Keratinocyte (primary cell): ENCODE measurements at regions not wholly inside any gene's neighbourhood (a gene's known extent, or its start where the extent isn't known, plus 50 kb on each side); places are given as distances from the start of the nearest gene placed in this dataset.

Experiments used
- DNase-seq: peaks from one replicate; pipeline ENCODE4 v3.0.0-alpha.2; 2011; ENCODE audit warnings: low read depth, missing footprints, low spot score
- FAIRE-seq: peaks from 2 replicates; lab custom pipeline; 2011; peaks lifted over from hg19 to GRCh38; lab: Jason Lieb, UNC
- H2AFZ ChIP-seq: 2 replicates; pipeline ENCODE4 v1.6.0; 2012; ENCODE audit warnings: low read length, control low read depth, inconsistent platforms; ENCODE audit not compliant: control insufficient read depth
- H3K27ac ChIP-seq: 2 replicates; pipeline ENCODE4 v1.5.1; 2011; ENCODE audit warnings: low read length; ENCODE audit not compliant: control insufficient read depth, insufficient read depth
- H3K27me3 ChIP-seq: 3 replicates; pipeline ENCODE4 v1.6.0; 2011; ENCODE audit warnings: low read length; ENCODE audit not compliant: control insufficient read depth, insufficient read depth; ENCODE audit errors: extremely low read depth
- H3K36me3 ChIP-seq, 2 experiments: 2 replicates in 1 of 2; 3 replicates in 1 of 2; pipeline ENCODE4 v1.5.1; 2011; ENCODE audit warnings: low read length in 2 of 2, mild to moderate bottlenecking in 1 of 2; ENCODE audit not compliant: control insufficient read depth in 2 of 2, insufficient read depth in 2 of 2; ENCODE audit errors: extremely low read depth in 1 of 2
- H3K4me1 ChIP-seq: 3 replicates; pipeline ENCODE4 v1.5.1; 2011; ENCODE audit warnings: low read length; ENCODE audit not compliant: control insufficient read depth, insufficient read depth; ENCODE audit errors: extremely low read depth
- H3K4me2 ChIP-seq: 3 replicates; pipeline ENCODE4 v1.6.0; 2011; ENCODE audit warnings: low read depth, low read length; ENCODE audit not compliant: control insufficient read depth, insufficient read depth; ENCODE audit errors: extremely low read depth
- H3K4me3 ChIP-seq, 3 experiments: fragments of 200-600 bp in 1 of 3; sonication (generic) in 1 of 3; 2 replicates in 2 of 3; 3 replicates in 1 of 3; pipeline ENCODE4 v1.5.1; 2011 to 2016; ENCODE audit warnings: low read length in 3 of 3, mild to moderate bottlenecking in 3 of 3, control low read depth in 2 of 3, inconsistent platforms in 1 of 3, low read depth in 1 of 3, mixed read lengths in 1 of 3, mixed run types in 1 of 3, moderate library complexity in 1 of 3; ENCODE audit not compliant: control insufficient read depth in 2 of 3, insufficient read depth in 2 of 3; ENCODE audit errors: extremely low read depth in 1 of 3
- H3K79me2 ChIP-seq: 2 replicates; pipeline ENCODE4 v1.6.0; 2012; ENCODE audit warnings: low read length; ENCODE audit not compliant: control insufficient read depth, insufficient read depth
- H3K9ac ChIP-seq: 3 replicates; pipeline ENCODE4 v1.6.0; 2011; ENCODE audit warnings: low read length; ENCODE audit not compliant: control insufficient read depth, insufficient read depth; ENCODE audit errors: extremely low read depth
- H3K9me1 ChIP-seq: 3 replicates; pipeline ENCODE4 v1.6.0; 2011; ENCODE audit warnings: low read length; ENCODE audit not compliant: control insufficient read depth, insufficient read depth; ENCODE audit errors: extremely low read depth
- H3K9me3 ChIP-seq: 2 replicates; pipeline ENCODE4 v1.5.1; 2012; ENCODE audit warnings: low read depth, low read length; ENCODE audit not compliant: control insufficient read depth
- H4K20me1 ChIP-seq: 3 replicates; pipeline ENCODE4 v1.6.0; 2011; ENCODE audit warnings: low read length; ENCODE audit not compliant: control insufficient read depth, insufficient read depth; ENCODE audit errors: extremely low read depth
- CTCF ChIP-seq, 3 experiments: IDR thresholded peaks in 1 of 3; conservative IDR thresholded peaks in 1 of 3; optimal IDR thresholded peaks in 1 of 3; 2 replicates in 2 of 3; 3 replicates in 1 of 3; pipeline versions ENCODE3 to v1.5.1; 2011; ENCODE audit warnings: low read length in 3 of 3, mild to moderate bottlenecking in 3 of 3, moderate library complexity in 2 of 3, control low read depth in 1 of 3, inconsistent platforms in 1 of 3; ENCODE audit not compliant: insufficient read depth in 2 of 3; ENCODE audit errors: extremely low read depth in 1 of 3
- EZH2 ChIP-seq: IDR thresholded peaks from one replicate; pipeline ENCODE4 v1.6.1; 2012; ENCODE audit warnings: inconsistent platforms, mild to moderate bottlenecking, low read length, moderate library complexity
- dilution Hi-C: fragments of 300-500 bp; cut with MboI; formaldehyde crosslinking; loops from one replicate; pipeline ENCODE4 v1.7.0; 2020; ENCODE audit warnings: low sequenced_read_pairs; ENCODE audit not compliant: extremely low pct_ligation_motif_present

DNA sequence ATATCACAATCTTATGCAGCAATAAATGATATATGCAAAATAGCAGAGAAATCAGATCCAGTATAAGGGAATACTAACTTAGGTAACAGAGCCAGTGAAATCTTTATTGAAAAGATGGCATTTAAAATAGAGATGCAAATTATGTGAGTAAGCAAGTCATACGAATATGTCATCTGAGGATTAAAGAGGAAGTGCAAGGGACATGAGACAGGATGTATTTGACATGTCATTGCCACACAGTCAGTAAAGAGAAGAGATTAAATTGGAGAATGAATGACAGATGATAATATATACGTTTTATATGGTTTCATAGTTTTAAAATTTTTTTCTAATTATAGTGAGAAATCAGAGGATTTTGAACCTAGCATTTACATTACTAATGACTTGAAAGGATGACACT is 426.4 kb downstream of the SLITRK5 start:
- H4K20me1 ChIP-seq, result no peaks in the 10 kb centered on the region
- no peak overlapping the region for H3K4me2 ChIP-seq
- H2AFZ ChIP-seq, result no peak overlapping the region
- TF ChIP-seq EZH2 (no peak), CTCF (optimal IDR thresholded peaks at IDR 0.05 in 1 of 3, IDR thresholded peaks at IDR 0.05 in 1 of 3, conservative IDR thresholded peaks at IDR 0.05 in 1 of 3; ENCODE audit: extremely low read depth in 1 of 3, insufficient read depth in 2 of 3, low read length in 3 of 3) (no peak)
- H3K36me3 ChIP-seq, result no peaks in the 10 kb centered on the region
- no peak overlapping the region for H3K9ac ChIP-seq
- H3K4me3 ChIP-seq, result no peak overlapping the region
- no peaks in the 10 kb centered on the region for H3K79me2 ChIP-seq
- no peak for FAIRE-seq
- no peak overlapping the region for H3K27ac ChIP-seq
- dilution Hi-C loops, result no loop called here
- no peaks in the 10 kb centered on the region for H3K9me1 ChIP-seq
- H3K27me3 ChIP-seq, result no peaks in the 10 kb centered on the region
- H3K9me3 ChIP-seq, result no peaks in the 10 kb centered on the region
- no peak for DNase-seq
- no peaks in the 10 kb centered on the region for H3K4me1 ChIP-seq

GRCh38 chr13:88103824-88104223 is 432.7 kb downstream of the SLITRK5 start:
- Histone ChIP-seq H3K79me2 (no peaks in the 10 kb centered on the region), H3K27ac (no peak overlapping the region), H3K4me2 (no peak overlapping the region), H3K9me3 (no peaks in the 10 kb centered on the region), H3K9ac (no peak overlapping the region), H2AFZ (no peak overlapping the region), H4K20me1 (no peaks in the 10 kb centered on the region), H3K27me3 (no peaks in the 10 kb centered on the region), H3K36me3 (no peaks in the 10 kb centered on the region), H3K9me1 (no peaks in the 10 kb centered on the region), H3K4me1 (no peaks in the 10 kb centered on the region), H3K4me3 (no peak overlapping the region)
- FAIRE-seq, result no peak
- no peak for DNase-seq
- dilution Hi-C loops, result no loop called here
- no peak for TF ChIP-seq EZH2
- no peak for TF ChIP-seq CTCF (optimal IDR thresholded peaks at IDR 0.05 in 1 of 3, IDR thresholded peaks at IDR 0.05 in 1 of 3, conservative IDR thresholded peaks at IDR 0.05 in 1 of 3; ENCODE audit: extremely low read depth in 1 of 3, insufficient read depth in 2 of 3, low read length in 3 of 3)
